T-helper 2 cell (primary cell): ENCODE measurements at regions not wholly inside any gene's neighbourhood (a gene's known extent, or its start where the extent isn't known, plus 50 kb on each side); places are given as distances from the start of the nearest gene placed in this dataset.

Experiments
- DNase-seq, 5 experiments: peaks; one replicate each; pipeline versions ENCODE4 v3.0.0 to v3.0.0-alpha.2; 2012 to 2022

DNA sequence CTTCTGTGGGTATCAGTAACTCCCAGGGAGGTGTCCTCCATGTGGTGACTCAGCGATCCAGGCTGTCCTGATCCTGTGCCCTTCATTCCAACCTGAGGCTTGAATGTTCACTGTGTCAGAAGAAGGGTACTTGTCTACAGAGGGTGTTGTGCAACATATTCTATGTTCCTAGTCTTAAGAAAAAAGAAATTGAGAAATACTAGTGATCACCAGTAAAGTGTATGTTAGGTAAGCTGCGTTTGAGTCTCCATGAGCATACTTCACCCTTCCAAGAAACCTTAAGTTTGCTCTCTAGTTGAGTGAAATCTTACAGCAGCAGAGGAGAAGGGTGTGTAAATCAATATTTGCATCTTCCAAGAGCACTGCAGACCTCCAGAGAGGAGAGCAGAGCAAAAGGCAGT lies 122.2 kb upstream of the SLC24A5 start:
- DNase-seq, result no peak

GRCh38 chr15:48001393-48002039 lies 119.3 kb upstream of the SLC24A5 start:
- DNase-seq, result no peak

GRCh38 chr15:48002767-48003166 lies 118.0 kb upstream of the SLC24A5 start:
- DNase-seq, result no peak

- no peak for DNase-seq
These were observed 117.3 kb upstream of the SLC24A5 start for GRCh38 chr15:48003441-48003840.

DNA sequence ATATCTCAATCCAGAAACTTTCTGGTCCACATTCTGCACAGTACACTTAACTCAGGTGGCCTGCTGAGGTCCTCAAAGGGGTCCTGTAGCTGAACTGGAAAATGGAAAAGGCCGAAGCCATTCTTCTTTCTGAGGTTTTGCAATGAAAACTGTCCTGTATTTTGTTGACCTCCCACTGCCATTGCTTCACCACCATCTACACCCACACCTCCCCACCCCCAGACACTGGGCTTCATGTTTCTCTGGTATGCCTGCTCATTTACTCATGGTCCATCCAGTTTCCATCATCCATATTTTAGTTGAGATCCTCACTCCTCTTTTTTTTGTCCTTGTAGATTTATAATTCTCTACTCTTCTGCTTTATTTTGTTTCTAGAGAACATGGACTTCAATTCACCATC lies 115.7 kb upstream of the SLC24A5 start:
- DNase-seq, result no peak

DNA sequence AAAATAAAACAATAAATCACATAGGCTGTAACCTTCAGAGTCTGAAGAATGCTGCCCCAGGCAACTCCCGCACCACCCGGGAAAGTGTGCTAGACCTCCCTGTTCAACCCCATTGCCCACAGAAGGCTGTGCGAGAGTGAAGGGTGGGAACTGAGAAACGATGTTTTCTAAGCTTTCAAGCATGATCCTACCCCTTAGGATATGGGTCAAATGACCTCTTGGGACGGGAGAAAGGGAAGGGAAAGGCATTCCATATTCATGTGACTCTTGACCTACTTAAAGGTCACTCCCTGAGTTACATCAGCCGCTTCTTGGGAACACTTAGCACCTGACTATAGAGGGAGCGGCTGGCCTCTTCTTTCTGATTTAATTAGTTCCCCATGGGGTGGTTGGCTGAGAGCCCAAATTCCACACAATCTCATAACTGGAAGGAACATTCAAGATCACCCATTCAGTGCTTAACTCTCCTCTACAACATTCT lies 114.7 kb upstream of the SLC24A5 start:
- no peak for DNase-seq

DNA sequence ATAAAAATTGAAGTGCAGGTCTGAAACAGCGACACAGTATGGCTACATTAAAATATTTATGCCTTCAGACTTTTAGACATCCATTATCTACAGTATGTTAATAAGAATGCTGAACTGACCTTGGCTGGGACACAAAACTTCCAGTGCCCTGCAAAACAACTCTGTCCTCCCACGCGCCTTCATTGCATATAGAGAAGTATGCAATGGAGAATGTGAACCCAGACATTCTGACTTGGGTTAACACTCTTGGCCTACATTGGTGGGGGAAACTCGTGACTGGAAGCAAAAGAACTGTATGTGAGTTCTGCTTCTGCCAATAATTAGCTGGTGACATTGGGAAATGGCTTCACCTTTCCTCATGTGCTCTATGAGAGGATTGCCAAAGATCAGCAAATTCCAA lies 110.5 kb upstream of the SLC24A5 start:
- no peak for DNase-seq

GRCh38 chr15:48012191-48012590 lies 108.6 kb upstream of the SLC24A5 start:
- no peak for DNase-seq

GRCh38 chr15:48016865-48017264 lies 103.9 kb upstream of the SLC24A5 start:
- no peak for DNase-seq

- DNase-seq, result no peak
These were observed 103.0 kb upstream of the SLC24A5 start for GRCh38 chr15:48017747-48018146.

DNA sequence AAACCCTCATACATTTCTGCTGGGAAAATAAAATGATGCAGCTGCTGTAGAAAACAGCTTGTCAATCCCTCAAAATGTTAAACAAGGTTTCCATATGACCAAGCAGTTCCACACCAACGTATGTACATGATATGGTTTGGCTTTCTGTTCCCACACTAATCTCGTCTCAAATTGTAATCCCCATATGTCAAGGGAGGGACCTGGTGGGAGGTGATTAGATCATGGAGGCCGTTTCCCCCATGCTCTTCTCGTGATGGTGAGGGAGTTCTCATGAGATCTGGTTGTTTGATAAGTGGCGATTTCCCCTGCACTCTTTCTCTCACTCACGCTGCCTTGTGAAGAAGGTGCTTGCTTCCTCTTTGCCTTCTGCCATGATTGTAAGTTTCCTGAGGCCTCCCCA lies 100.6 kb upstream of the SLC24A5 start:
- DNase-seq, result no peak

DNA sequence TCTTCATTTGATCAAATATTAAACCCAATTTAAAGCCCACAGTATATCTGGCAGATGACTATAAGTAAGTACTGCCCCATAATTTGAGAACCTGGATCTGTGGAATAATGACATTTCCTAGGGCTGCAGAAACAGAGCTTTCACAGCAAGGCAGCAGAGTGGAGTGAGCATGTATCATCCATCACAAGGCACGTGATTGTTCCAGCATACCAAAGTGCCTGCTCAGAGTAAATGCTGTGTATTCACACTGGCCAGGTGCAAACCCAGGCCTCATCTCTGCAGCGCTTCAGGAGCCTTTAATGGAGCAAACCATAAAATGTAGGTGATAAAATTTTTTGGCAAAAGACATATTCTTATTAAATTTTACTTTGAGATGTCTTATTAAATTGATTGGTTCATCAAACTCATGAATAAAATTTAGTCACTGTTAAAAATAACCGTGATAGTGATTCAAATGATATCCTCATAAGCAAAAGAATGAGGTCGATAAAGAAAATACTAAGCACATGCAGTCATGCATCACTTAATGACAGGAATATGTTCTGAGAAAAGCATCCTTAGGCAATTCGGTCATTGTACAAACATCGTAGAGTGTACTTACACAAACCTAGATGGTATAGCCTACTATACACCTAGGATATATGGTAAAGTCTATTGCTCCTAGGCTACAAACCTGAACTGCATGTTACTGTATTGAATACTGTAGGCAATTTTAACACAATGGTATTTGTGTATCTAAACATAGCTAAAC lies 99.3 kb upstream of the SLC24A5 start:
- no peak for DNase-seq

- no peak for DNase-seq
These were observed 95.7 kb upstream of the SLC24A5 start for GRCh38 chr15:48025118-48025517.

DNA sequence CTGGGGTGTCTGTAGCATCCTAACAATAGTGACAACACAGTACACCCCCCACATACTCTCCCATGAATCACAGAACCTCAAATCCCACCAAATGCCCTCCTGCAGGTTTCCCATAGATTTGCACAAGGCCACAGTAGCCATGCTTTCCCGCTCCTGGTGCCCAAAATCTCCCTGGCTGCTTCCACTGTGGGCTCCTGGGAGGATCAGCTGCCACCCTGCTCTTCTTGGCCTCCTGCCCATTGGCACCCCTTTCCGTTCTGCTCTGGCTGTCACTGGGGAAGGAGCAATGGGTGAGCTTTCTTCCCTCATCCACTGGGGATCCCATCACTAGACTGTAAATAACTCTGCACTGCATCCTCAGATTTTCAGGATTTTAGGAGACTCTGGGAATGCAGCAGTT lies 92.1 kb upstream of the SLC24A5 start:
- DNase-seq, result no peak

DNA sequence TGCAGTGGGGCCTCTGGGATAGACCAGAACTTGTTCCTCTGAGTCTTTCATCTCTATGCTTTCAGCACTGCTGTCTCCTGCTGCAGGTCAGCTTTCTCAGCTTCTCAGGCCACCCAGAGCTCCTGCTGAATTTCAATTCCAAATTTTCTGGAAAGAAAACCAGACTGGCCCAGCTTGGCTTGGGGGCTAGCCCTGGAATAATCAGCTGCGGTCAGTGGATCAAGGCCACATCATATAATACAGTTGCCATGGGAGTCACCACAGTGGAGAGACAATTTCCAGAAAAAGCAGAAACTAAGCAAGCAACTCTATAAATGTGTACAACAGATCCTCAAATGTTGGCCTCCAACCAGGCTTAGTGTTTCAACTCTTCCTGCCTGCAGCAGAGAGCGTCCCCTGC lies 91.1 kb upstream of the SLC24A5 start:
- DNase-seq, result no peak

DNA sequence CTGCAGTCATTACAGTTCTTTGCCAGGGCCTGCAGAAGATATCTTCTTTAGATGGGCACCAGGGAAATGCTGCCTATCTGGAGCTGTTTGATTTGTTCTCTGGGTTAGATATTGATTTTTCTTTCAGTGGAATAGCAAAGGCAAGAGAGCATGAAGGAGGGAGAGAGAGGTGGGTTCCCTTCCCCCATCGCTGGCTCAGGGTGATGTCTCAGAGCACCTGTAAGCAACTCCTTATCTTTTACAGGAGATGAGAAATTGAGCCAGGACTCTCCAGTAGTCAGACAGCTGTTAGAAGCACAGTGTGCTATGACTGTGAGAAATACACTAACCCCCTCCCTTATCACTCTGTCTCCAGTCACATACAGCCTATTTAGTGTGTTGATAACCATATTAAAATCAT lies 89.3 kb upstream of the SLC24A5 start:
- no peak for DNase-seq

DNA sequence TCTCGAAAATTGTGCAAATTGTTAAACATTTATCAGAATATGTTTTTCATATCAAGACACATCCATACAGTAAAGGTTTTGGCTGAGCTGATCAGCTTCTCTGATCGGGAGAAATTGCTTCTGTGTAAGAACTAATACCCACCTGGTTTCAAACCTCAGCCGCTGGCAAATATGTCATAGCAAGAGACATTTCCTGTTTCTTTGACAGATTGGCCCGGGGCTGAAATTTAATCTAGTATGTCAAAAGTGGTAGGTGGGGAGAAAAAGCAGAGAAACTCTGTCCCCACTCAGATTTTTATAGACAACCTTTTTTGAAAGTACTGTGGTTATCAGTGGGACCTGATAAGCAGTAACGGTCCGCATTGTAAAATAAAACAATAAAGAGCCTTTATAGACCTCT lies 88.8 kb upstream of the SLC24A5 start:
- DNase-seq, result no peak

DNA sequence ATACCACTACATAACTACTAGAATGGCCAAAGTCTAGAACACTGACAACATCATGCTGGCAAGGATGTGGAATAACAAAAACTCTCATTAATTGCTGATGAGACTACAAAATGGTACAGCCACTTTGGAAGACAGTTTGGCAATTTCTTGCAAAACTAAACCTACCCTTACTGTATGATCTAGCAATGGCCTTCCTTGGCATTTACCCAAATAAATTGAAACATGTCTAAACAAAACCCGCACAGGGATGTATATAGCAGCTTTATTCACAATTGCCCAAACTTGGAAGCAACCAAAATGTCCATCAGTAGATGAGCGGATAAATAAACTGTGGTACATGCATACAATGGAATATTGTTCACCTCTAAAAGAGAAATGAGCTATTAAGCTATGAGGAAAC lies 87.9 kb upstream of the SLC24A5 start:
- DNase-seq, result no peak

DNA sequence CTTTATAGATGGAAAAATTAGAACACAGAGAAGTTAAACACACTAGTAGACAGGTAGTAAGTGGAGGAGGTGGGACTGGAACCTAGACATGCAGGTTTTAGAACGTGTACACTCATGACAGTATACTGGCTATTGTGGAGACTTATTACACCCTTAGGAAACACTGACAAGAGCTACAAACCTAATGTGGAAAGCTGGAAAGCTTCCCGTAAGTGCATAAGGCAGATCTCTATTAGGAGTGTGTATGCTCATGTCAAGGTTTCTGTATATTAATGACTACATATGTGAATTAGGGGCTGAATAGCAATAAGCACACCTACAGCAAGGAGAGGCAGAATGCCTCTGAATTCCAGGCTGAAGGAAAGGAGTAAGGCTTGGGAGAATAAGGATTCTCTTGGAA lies 82.6 kb upstream of the SLC24A5 start:
- DNase-seq, result no peak

DNA sequence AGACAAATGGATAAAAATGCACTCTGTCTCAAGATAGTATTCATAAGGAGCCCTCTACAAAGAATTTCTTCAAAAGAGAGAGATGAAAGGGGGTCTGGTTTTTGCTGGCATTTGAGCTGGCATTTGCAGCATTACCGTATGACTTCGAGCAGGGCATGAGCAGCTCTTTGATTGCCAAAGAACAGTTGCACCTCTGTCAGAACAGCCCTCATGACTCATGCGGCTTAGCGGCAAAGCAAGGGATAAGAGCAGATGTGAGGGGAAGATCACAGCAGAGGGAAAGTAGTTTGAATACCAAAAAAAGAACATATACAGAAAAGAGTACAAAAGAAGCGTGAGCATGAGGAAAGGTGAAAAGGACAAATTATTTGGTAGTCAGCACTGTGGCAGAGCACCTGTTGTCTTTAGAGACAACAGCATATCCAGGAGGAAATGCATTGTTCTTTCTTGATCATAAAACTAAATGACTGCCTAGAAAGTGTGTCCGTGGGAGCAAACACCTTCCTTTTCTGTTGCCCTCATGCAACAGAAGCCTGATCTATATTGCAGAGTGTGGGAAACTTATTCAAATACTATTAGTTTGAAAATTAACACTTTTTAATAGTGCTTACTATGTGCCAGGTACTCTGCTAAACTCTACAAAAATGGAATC lies 80.5 kb upstream of the SLC24A5 start:
- no peak for DNase-seq

GRCh38 chr15:48041454-48041853 lies 79.3 kb upstream of the SLC24A5 start:
- no peak for DNase-seq

DNA sequence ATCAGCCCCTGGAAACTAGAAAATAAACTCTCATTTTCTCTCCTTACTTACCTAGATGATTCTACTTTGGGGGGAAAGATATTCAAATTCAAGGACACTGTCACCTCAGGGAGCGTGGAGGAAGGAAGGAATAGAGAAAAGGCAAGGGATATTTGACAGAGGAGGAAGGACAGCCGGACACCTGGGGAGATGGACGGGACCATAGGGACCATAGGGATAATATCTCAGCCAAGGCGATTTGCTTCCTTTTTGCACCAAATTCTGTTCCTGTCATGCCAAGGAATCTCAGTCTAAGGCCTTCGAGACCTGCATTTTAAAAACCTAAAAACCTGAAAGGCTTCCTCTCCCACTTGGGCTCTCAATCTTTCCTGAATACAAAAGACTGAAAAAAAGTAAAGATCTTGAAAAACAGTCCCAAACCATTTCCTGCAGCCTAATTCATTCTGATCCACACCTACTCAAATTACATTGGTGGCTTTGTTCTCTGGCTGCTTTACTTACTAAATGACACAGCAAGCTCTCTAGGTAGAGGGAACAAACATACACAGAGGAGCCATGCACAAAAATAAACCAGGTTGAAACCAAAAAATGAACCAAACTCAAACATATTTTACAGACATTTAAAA lies 73.9 kb upstream of the SLC24A5 start:
- DNase-seq, result no peak

- DNase-seq, result no peak
These were observed 71.1 kb upstream of the SLC24A5 start for GRCh38 chr15:48049736-48050135.

DNA sequence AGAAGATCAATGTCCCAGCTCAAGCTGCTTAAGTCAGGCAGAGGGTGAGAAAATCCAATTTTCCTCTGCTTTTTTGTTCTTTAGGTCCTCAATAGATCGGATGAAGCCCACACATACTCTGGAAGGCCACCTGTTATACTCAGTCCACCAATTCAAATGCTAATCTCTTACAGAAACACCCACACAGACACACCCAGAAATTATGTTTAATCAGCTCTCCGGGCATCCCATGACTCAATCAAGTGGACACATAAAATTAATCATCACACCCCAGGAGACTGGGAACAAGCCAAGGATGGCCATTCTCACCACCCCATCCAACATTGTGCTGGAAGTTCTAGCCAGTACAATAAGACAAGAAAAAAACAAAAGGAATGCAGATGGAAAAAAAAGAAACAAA lies 67.8 kb upstream of the SLC24A5 start:
- DNase-seq, result no peak
